Cardiac muscle cell (in vitro differentiated cells and primary cell): ENCODE measurements at regions not wholly inside any gene's neighbourhood (a gene's known extent, or its start where the extent isn't known, plus 50 kb on each side); places are given as distances from the start of the nearest gene placed in this dataset.
A peak's percentile ranks its signal among the peaks of the same experiment; 100 is the strongest.

ENCODE experiments used
- DNase-seq, 2 donors: peaks; one replicate each; pipeline versions ENCODE4 v3.0.0 to v3.0.0-alpha.2; 2010 to 2017; ENCODE audit warnings: low read depth in 1 of 2, low spot score in 1 of 2
- H3K27ac ChIP-seq: fragments of 200-600 bp; sonication (generic); 2 replicates; pipeline ENCODE4 v1.5.1; 2016
- H3K27me3 ChIP-seq: fragments of 200-600 bp; sonication (generic); 2 replicates; pipeline ENCODE4 v1.6.0; 2016; ENCODE audit warnings: control low read depth
- H3K36me3 ChIP-seq: fragments of 200-600 bp; sonication (generic); 2 replicates; pipeline ENCODE4 v1.5.1; 2016; ENCODE audit warnings: control low read depth
- H3K4me1 ChIP-seq: fragments of 200-600 bp; sonication (generic); 2 replicates; pipeline ENCODE4 v1.8.1; 2017; ENCODE audit warnings: low read depth, mild to moderate bottlenecking, mixed run types
- H3K4me3 ChIP-seq: fragments of 200-600 bp; sonication (generic); 2 replicates; pipeline ENCODE4 v1.5.1; 2016; ENCODE audit warnings: mild to moderate bottlenecking
- H3K9me3 ChIP-seq: fragments of 200-600 bp; sonication (generic); 2 replicates; pipeline ENCODE4 v1.5.1; 2017; ENCODE audit warnings: low read depth, mild to moderate bottlenecking, control low read depth
- TF ChIP-seq, protein P1 (sequence below): IDR thresholded peaks from 2 replicates; pipeline ENCODE4 v1.5.1; 2012; ENCODE audit warnings: low read depth, mild to moderate bottlenecking, low read length

DNA sequence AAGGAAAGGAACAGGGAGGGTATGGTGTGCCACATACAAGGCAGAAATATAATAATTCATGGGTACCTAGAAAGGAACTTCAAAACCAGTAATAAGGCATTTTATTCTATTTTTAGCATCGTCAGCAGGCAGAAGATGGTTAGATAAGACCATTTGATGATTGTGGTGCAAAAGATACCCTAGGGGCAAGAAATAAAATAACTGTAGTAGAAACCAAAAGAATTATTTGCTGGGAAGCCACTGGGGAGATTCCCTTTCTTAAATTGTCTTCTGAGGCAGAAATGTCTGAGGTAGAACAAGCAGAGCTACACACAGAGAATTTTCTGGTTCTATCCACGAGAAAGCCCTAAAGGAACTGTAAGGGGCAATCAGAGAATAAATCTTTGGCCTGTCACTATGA is 64.3 kb upstream of the PCGF5 start:
- no peak overlapping the region for H3K27ac ChIP-seq
- no peak for DNase-seq
- no peaks in the 10 kb centered on the region for H3K9me3 ChIP-seq
- peaks cover 61% of the 10 kb centered on the region for H3K27me3 ChIP-seq
- TF ChIP-seq, protein P1, sequence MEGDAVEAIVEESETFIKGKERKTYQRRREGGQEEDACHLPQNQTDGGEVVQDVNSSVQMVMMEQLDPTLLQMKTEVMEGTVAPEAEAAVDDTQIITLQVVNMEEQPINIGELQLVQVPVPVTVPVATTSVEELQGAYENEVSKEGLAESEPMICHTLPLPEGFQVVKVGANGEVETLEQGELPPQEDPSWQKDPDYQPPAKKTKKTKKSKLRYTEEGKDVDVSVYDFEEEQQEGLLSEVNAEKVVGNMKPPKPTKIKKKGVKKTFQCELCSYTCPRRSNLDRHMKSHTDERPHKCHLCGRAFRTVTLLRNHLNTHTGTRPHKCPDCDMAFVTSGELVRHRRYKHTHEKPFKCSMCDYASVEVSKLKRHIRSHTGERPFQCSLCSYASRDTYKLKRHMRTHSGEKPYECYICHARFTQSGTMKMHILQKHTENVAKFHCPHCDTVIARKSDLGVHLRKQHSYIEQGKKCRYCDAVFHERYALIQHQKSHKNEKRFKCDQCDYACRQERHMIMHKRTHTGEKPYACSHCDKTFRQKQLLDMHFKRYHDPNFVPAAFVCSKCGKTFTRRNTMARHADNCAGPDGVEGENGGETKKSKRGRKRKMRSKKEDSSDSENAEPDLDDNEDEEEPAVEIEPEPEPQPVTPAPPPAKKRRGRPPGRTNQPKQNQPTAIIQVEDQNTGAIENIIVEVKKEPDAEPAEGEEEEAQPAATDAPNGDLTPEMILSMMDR = no peak
- H3K4me1 ChIP-seq = no peaks in the 10 kb centered on the region
- no peak overlapping the region for H3K4me3 ChIP-seq
- no peaks in the 10 kb centered on the region for H3K36me3 ChIP-seq

DNA sequence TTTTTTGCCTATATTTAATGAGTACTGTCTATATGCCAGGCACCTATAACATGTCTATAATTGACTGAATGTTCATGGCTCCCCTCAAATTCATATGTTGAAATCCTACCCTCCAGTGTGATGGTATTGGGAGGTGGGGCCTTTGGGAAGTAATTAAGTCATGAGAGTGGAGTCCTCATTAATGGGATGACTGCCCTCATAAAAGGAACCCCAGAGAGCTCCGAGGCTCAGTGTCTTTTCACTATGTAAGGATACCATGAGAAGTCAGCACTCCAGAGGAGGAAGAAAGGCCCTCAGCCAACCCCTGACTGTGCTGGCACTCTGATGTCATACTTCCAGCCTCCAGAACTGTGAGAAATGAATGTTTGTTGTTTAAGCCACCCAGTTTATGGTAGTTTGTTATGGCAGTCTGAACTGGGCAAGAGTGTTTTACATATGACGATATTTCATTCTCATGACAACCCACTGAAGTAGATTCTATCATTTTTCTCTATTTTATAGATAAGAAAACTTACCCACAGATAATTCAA is 61.1 kb upstream of the PCGF5 start:
- DNase-seq = no peak
- peaks cover 81% of the 10 kb centered on the region for H3K27me3 ChIP-seq
- no peak overlapping the region for H3K27ac ChIP-seq
- TF ChIP-seq, protein P1 = no peak
- H3K9me3 ChIP-seq = no peaks in the 10 kb centered on the region
- H3K4me3 ChIP-seq = no peak overlapping the region
- H3K36me3 ChIP-seq = no peaks in the 10 kb centered on the region
- no peaks in the 10 kb centered on the region for H3K4me1 ChIP-seq

DNA sequence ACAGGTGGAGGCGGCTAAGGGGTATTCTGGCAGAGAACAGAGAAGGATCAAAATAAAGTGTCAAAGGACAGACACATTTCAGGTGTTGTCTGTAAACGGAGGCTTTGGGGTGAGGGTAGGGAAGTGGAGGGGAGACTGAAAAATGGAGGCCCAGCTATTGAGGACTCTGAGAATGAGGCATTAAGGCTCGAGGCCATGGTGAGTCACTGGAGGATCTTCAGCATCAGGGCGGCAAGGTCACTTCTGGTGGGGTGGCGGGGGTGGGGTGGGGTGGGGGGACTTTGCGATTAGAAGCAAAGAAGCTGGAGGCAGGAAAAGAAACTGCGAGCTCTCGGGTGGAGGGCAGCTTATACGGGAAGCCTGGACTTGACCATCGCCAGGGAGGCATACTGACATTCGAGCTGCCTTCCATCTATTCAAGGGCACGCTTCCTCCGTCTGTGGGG is 58.4 kb upstream of the PCGF5 start:
- no peaks in the 10 kb centered on the region for H3K36me3 ChIP-seq
- TF ChIP-seq, protein P1 = no peak
- no peaks in the 10 kb centered on the region for H3K9me3 ChIP-seq
- H3K4me1 ChIP-seq = peaks cover 6% of the 10 kb centered on the region
- peak overlapping the region; percentile 81 for H3K4me3 ChIP-seq
- peak in 1 of 2 donors; percentile 24 for DNase-seq
- H3K27me3 ChIP-seq = peaks cover 85% of the 10 kb centered on the region
- H3K27ac ChIP-seq = no peak overlapping the region

DNA sequence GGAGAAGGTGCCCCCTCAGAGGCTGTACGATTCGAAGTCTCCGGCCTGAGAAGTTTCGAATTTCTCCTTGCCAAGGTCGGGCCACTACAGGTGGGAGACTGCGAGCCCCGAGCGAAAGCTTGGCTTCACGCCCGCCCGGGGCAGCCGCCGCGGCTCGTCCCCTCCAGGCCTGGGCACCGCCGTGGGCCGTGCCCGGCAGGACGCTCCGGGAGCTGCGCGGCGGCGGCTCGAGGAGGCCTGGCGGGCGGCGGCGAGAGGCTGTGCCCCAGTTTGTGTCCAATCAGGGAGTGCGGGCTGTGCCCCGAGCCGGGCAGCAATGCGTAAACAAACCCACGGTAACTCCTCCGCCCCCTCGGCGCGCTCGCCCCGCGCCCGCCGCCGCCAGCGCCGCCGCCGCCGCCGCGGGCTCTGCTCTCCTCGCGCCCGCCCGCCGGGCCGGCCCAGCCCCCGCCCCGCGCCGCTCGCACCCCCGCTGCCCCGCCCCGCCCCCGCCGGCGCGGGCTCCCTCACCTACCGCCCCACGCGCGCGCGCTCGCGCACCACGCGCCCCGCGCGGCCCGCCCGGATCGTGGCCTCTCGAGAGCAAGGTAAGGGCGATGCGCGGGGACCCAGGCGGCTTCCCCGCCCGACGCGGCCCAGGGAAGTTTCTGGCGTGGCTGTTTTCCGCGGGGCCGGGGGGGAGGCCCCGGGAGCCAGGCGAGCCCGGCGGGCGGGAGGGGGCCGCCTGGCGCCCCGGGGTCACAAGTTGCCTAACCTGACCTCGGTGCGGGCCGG is 57.8 kb upstream of the PCGF5 start:
- TF ChIP-seq, protein P1 = no peak
- Histone ChIP-seq H3K27ac (peak overlapping the region; percentile 38), H3K27me3 (peaks cover 86% of the 10 kb centered on the region), H3K36me3 (no peaks in the 10 kb centered on the region), H3K9me3 (no peaks in the 10 kb centered on the region), H3K4me1 (peaks cover 6% of the 10 kb centered on the region), H3K4me3 (peak overlapping the region; percentile 81)
- DNase-seq = peak; percentile 65 to 67

DNA sequence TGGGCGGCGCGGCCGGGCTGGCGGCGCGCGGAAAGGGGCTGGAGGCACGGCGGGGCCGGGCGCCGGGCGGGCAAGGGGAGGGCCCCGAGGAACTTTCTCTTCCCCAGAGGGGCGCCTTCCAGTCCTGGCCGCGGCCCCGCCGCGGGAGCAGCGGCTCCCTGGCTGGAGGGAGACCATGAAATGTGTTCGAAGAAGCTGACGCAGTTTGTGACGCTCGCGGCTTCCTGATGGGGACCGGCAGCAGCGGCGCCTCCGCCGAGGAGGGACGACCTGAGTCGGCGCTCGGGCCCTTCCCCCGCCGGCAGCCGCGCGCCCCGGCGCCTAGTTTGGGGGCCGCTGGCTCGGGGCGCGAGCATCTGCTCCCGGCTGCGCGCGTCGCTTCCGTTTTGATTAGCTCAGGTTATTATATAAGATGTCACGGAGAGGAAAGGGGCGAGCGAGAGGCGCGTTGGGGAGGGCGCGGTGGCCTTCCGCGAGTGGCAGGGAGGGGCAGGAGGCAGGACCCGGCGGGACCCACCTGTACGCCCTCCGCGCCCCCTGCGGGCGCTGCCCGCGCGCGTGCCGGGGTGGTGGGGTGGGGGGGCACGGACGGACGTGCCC is 57.1 kb upstream of the PCGF5 start:
- peak; percentile 63 to 77 for DNase-seq
- peak overlapping the region; percentile 81 for H3K4me3 ChIP-seq
- peak overlapping the region; percentile 38 for H3K27ac ChIP-seq
- no peaks in the 10 kb centered on the region for H3K9me3 ChIP-seq
- TF ChIP-seq, protein P1 = peak; percentile 7
- H3K4me1 ChIP-seq = peaks cover 6% of the 10 kb centered on the region
- no peaks in the 10 kb centered on the region for H3K36me3 ChIP-seq
- H3K27me3 ChIP-seq = peaks cover 88% of the 10 kb centered on the region
